Thoracic aorta (tissue), 2 donors: ENCODE measurements at regions not wholly inside any gene's neighbourhood (a gene's known extent, or its start where the extent isn't known, plus 50 kb on each side); places are given as distances from the start of the nearest gene placed in this dataset.

ENCODE experiments used
- ATAC-seq: fragments of 150-250 bp; one replicate; pipeline ENCODE4 v1.8.0; 2017; ENCODE audit warnings: low read depth; ENCODE audit not compliant: insufficient number of reproducible peaks, low FRiP score
- DNase-seq: peaks from one replicate; pipeline ENCODE4 v3.0.0-alpha.2; 2020; ENCODE audit warnings: low spot score
- H3K27ac ChIP-seq, 2 donors: fragments of 200-600 bp; sonication (generic); 1 replicate in 1 of 2; 2 replicates in 1 of 2; pipeline ENCODE4 v1.5.1; 2016; ENCODE audit warnings: mild to moderate bottlenecking in 2 of 2, moderate library complexity in 2 of 2
- H3K27me3 ChIP-seq: fragments of 200-600 bp; sonication (generic); replicated peaks from 2 replicates; pipeline ENCODE4 v1.6.0; 2016; ENCODE audit warnings: mild to moderate bottlenecking; ENCODE audit not compliant: insufficient read depth
- H3K36me3 ChIP-seq: fragments of 200-600 bp; sonication (generic); one replicate; pipeline ENCODE4 v1.5.1; 2016
- H3K4me1 ChIP-seq, 2 donors: fragments of 200-600 bp; sonication (generic); 1 replicate in 1 of 2; 2 replicates in 1 of 2; pipeline versions ENCODE4 v1.5.1 to v1.6.0; 2016; ENCODE audit warnings: low read depth in 2 of 2, mild to moderate bottlenecking in 1 of 2; ENCODE audit not compliant: control insufficient read depth in 1 of 2
- H3K4me3 ChIP-seq: fragments of 200-600 bp; sonication (generic); 2 replicates; pipeline ENCODE4 v1.5.1; 2016; ENCODE audit warnings: mild to moderate bottlenecking
- H3K9me3 ChIP-seq: fragments of 200-600 bp; sonication (generic); 2 replicates; pipeline ENCODE4 v1.5.1; 2016
- CTCF ChIP-seq: fragments of 200-600 bp; sonication (generic); IDR thresholded peaks from one replicate; pipeline ENCODE4 v1.5.1; 2019; ENCODE audit warnings: antibody characterized with exemption

GRCh38 chr5:68377733-68378132, 162.2 kb downstream of the PIK3R1 start:
- no peak for TF ChIP-seq CTCF
- DNase-seq (no peak), ATAC-seq (no peak)
- peak overlapping the region; percentile 61 to 63 for H3K27ac ChIP-seq
- no peaks in the 10 kb centered on the region for H3K9me3 ChIP-seq
- H3K27me3 ChIP-seq: no peaks in the 10 kb centered on the region
- H3K36me3 ChIP-seq: no peaks in the 10 kb centered on the region
- peaks cover 21 to 79% of the 10 kb centered on the region in 2 donors for H3K4me1 ChIP-seq
- no peak overlapping the region for H3K4me3 ChIP-seq

GRCh38 chr5:68378204-68378820, 162.8 kb downstream of the PIK3R1 start:
- no peak for ATAC-seq
- Histone ChIP-seq H3K4me1 (peaks cover 21 to 85% of the 10 kb centered on the region in 2 donors), H3K9me3 (no peaks in the 10 kb centered on the region), H3K27me3 (no peaks in the 10 kb centered on the region), H3K27ac (peak overlapping the region; percentile 24 to 25), H3K36me3 (no peaks in the 10 kb centered on the region), H3K4me3 (no peak overlapping the region)
- DNase-seq: no peak
- TF ChIP-seq CTCF: no peak

DNA sequence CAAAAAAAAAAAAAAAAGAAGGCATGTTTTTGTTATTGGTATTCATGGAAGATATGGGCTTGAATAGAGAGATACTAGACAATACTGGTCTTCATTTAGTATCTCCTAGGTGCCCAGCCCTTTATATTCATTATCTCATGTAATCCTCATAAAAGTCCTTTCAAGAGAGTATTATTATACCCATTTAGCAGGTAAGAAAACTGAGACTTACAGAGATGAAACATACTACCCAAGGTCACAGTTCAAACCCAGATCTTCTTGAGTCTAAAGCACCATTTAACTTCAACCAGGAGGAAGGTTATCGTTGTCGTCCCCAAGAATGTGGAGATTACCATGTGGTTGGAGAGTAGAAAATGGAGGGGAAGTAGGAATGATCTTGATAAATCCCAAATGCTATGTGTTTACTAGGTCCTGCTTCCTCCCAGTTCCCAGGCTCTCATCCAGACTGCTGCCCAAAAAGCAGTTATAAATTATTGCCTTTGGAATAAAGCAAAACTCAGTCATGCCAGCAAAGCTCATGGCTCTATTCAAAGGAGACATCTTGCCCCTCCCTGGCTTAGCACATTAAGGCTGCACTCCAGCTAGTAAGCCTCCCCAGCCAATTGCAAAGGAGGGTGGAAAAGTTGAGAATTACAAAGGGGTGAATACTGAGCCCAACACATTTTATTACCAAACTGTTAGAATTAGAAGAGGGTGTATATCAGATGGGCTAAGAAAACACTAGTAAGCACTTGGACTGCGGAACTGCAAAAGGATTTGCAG, 163.9 kb downstream of the PIK3R1 start:
- DNase-seq: peak; percentile 6
- Histone ChIP-seq H3K27ac (peak overlapping the region; percentile 25 to 29), H3K36me3 (no peaks in the 10 kb centered on the region), H3K27me3 (no peaks in the 10 kb centered on the region), H3K4me1 (peaks cover 21 to 85% of the 10 kb centered on the region in 2 donors), H3K4me3 (no peak overlapping the region), H3K9me3 (no peaks in the 10 kb centered on the region)
- ATAC-seq: peak; percentile 17
- no peak for TF ChIP-seq CTCF

GRCh38 chr5:68380078-68380477, 164.5 kb downstream of the PIK3R1 start:
- no peaks in the 10 kb centered on the region for H3K36me3 ChIP-seq
- no peak for ATAC-seq
- peak overlapping the region; percentile 25 to 29 for H3K27ac ChIP-seq
- no peak for TF ChIP-seq CTCF
- no peak for DNase-seq
- no peaks in the 10 kb centered on the region for H3K27me3 ChIP-seq
- no peaks in the 10 kb centered on the region for H3K9me3 ChIP-seq
- no peak overlapping the region for H3K4me3 ChIP-seq
- H3K4me1 ChIP-seq: peaks cover 17 to 80% of the 10 kb centered on the region in 2 donors

- ATAC-seq: no peak
- Histone ChIP-seq H3K36me3 (no peaks in the 10 kb centered on the region), H3K4me1 (peaks cover 17 to 72% of the 10 kb centered on the region in 2 donors), H3K27ac (peak overlapping the region in 1 of 2 donors; percentile 41), H3K27me3 (no peaks in the 10 kb centered on the region), H3K4me3 (no peak overlapping the region), H3K9me3 (no peaks in the 10 kb centered on the region)
- no peak for DNase-seq
- no peak for TF ChIP-seq CTCF
Observed at GRCh38 chr5:68381060-68381459, 165.5 kb downstream of the PIK3R1 start.
